ENCODE measurements at regions not wholly inside any gene's neighbourhood (a gene's known extent, or its start where the extent isn't known, plus 50 kb on each side); places are given as distances from the start of the nearest gene placed in this dataset.

GRCh38 chr17:62164747-62165722, 100.0 kb upstream of the MED13 start:
- TF ChIP-seq EZH2 (IDR thresholded peaks at IDR 0.05; ENCODE audit: borderline replicate concordance), result no peak
- no peak for TF ChIP-seq CTCF (IDR thresholded peaks at IDR 0.05; ENCODE audit: poor library complexity)
- no peak for TF ChIP-seq EZH2phosphoT487 (IDR thresholded peaks at IDR 0.05; ENCODE audit: low read depth, severe bottlenecking, unreplicated experiment)
- H3K4me1 ChIP-seq (ENCODE audit: insufficient read depth), result peaks cover 11% of the 10 kb centered on the region
- 24% methylated on average over 3 of the region's 3 CpGs for WGBS (ENCODE audit: low lambda C conversion rate, missing lambda C conversion rate)
- peak overlapping the region; percentile 66 for H3K27ac ChIP-seq
- H3K27me3 ChIP-seq, result no peaks in the 10 kb centered on the region
- no peaks in the 10 kb centered on the region for H3K36me3 ChIP-seq (replicated peaks; ENCODE audit: insufficient read depth, low read depth)
- H4K20me1 ChIP-seq (ENCODE audit: insufficient read depth, poor library complexity, severe bottlenecking), result no peaks in the 10 kb centered on the region
- peak; percentile 41 for DNase-seq (ENCODE audit: low spot score)
- no peak overlapping the region for H2AFZ ChIP-seq
- H3K79me2 ChIP-seq, result no peaks in the 10 kb centered on the region
- peak overlapping the region; percentile 40 for H3K4me2 ChIP-seq
- no peaks in the 10 kb centered on the region for H3K9me3 ChIP-seq (ENCODE audit: low read depth)
- H3K9me2 ChIP-seq (replicated peaks; ENCODE audit: insufficient read depth), result no peaks in the 10 kb centered on the region
- no peak overlapping the region for H3K4me3 ChIP-seq

DNA sequence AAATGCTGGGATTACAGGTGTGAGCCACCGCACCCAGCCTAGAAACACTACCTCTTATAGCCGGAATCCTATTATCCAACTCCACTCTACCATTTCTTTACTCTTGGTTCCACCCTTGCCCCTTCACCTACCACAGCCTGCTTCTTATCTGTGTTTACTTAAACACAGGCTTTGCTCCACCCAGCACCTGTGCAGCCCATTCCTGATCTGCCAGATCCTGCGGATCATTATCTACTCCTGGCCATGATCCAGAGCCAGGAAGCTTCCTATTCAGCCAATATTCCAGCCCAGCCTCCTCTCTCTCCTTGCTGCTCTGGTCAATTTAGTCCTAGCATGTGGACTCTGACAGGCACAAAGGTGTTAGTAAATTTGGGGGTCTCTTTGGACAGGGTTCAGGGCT, 98.8 kb upstream of the MED13 start:
- no peak overlapping the region for H2AFZ ChIP-seq
- no peaks in the 10 kb centered on the region for H3K27me3 ChIP-seq
- peak; percentile 63 for DNase-seq (ENCODE audit: low spot score)
- no peak overlapping the region for H3K4me2 ChIP-seq
- H3K4me1 ChIP-seq (ENCODE audit: insufficient read depth), result peaks cover 11% of the 10 kb centered on the region
- no peak for TF ChIP-seq EZH2phosphoT487 (IDR thresholded peaks at IDR 0.05; ENCODE audit: low read depth, severe bottlenecking, unreplicated experiment)
- TF ChIP-seq EZH2 (IDR thresholded peaks at IDR 0.05; ENCODE audit: borderline replicate concordance), result no peak
- TF ChIP-seq CTCF (IDR thresholded peaks at IDR 0.05; ENCODE audit: poor library complexity), result no peak
- WGBS (ENCODE audit: low lambda C conversion rate, missing lambda C conversion rate), result 59% methylated on average over 3 of the region's 3 CpGs
- H3K79me2 ChIP-seq, result no peaks in the 10 kb centered on the region
- no peak overlapping the region for H3K4me3 ChIP-seq
- no peaks in the 10 kb centered on the region for H3K9me2 ChIP-seq (replicated peaks; ENCODE audit: insufficient read depth)
- H3K27ac ChIP-seq, result peak overlapping the region; percentile 66
- no peaks in the 10 kb centered on the region for H3K9me3 ChIP-seq (ENCODE audit: low read depth)
- no peaks in the 10 kb centered on the region for H4K20me1 ChIP-seq (ENCODE audit: insufficient read depth, poor library complexity, severe bottlenecking)
- H3K36me3 ChIP-seq (replicated peaks; ENCODE audit: insufficient read depth, low read depth), result no peaks in the 10 kb centered on the region

- Histone ChIP-seq H3K9me3 (ENCODE audit: low read depth) (no peaks in the 10 kb centered on the region), H3K9me2 (replicated peaks; ENCODE audit: insufficient read depth) (no peaks in the 10 kb centered on the region), H4K20me1 (ENCODE audit: insufficient read depth, poor library complexity, severe bottlenecking) (no peaks in the 10 kb centered on the region), H3K79me2 (no peaks in the 10 kb centered on the region), H3K36me3 (replicated peaks; ENCODE audit: insufficient read depth, low read depth) (no peaks in the 10 kb centered on the region), H3K4me3 (no peak overlapping the region), H2AFZ (no peak overlapping the region), H3K27me3 (no peaks in the 10 kb centered on the region), H3K4me1 (ENCODE audit: insufficient read depth) (peaks cover 11% of the 10 kb centered on the region), H3K27ac (peak overlapping the region; percentile 66), H3K4me2 (no peak overlapping the region)
- 98% methylated on average over 3 of the region's 3 CpGs for WGBS (ENCODE audit: low lambda C conversion rate, missing lambda C conversion rate)
- no peak for DNase-seq (ENCODE audit: low spot score)
- TF ChIP-seq CTCF (IDR thresholded peaks at IDR 0.05; ENCODE audit: poor library complexity), result no peak
- TF ChIP-seq EZH2phosphoT487 (IDR thresholded peaks at IDR 0.05; ENCODE audit: low read depth, severe bottlenecking, unreplicated experiment), result no peak
- no peak for TF ChIP-seq EZH2 (IDR thresholded peaks at IDR 0.05; ENCODE audit: borderline replicate concordance)
Observed at GRCh38 chr17:62162898-62163297, 97.8 kb upstream of the MED13 start.

Data from hepatocyte (in vitro differentiated cells).